ENCODE measurements at regions not wholly inside any gene's neighbourhood (a gene's known extent, or its start where the extent isn't known, plus 50 kb on each side); places are given as distances from the start of the nearest gene placed in this dataset.

DNA sequence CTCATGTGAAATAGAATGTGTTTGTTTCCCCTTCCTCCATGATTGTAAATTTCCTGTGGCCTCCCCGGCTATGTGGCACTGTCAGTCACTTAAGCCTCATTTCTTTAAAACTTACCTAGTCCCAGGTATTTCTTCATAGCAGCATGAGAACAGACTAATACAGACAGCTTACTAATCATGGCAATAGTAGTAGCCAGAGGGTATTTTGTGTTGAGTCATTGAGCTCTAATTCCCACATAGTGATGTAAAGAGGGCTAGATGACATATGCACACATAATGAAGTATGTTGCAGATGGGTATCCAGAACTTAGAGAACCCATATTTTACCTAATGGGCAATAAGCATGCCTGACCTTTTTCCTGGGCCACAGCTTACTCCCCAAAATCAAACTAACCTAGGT, 1197.2 kb downstream of the PCDH7 start:
- no peak for DNase-seq (ENCODE audit: extremely low read depth, low read depth)
- no peak overlapping the region for H3K4me3 ChIP-seq (replicated peaks; ENCODE audit: low read depth, low read length)
- TF ChIP-seq, protein P1, sequence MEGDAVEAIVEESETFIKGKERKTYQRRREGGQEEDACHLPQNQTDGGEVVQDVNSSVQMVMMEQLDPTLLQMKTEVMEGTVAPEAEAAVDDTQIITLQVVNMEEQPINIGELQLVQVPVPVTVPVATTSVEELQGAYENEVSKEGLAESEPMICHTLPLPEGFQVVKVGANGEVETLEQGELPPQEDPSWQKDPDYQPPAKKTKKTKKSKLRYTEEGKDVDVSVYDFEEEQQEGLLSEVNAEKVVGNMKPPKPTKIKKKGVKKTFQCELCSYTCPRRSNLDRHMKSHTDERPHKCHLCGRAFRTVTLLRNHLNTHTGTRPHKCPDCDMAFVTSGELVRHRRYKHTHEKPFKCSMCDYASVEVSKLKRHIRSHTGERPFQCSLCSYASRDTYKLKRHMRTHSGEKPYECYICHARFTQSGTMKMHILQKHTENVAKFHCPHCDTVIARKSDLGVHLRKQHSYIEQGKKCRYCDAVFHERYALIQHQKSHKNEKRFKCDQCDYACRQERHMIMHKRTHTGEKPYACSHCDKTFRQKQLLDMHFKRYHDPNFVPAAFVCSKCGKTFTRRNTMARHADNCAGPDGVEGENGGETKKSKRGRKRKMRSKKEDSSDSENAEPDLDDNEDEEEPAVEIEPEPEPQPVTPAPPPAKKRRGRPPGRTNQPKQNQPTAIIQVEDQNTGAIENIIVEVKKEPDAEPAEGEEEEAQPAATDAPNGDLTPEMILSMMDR (IDR thresholded peaks at IDR 0.05; ENCODE audit: low read depth, low read length, missing control alignments): no peak

GRCh38 chr4:31918891-31919290, 1198.7 kb downstream of the PCDH7 start:
- TF ChIP-seq, protein P1 (IDR thresholded peaks at IDR 0.05; ENCODE audit: low read depth, low read length, missing control alignments): no peak
- no peak for DNase-seq (ENCODE audit: extremely low read depth, low read depth)
- no peak overlapping the region for H3K4me3 ChIP-seq (replicated peaks; ENCODE audit: low read depth, low read length)

GRCh38 chr4:31923634-31924033, 1203.5 kb downstream of the PCDH7 start:
- H3K4me3 ChIP-seq (replicated peaks; ENCODE audit: low read depth, low read length): no peak overlapping the region
- TF ChIP-seq, protein P1 (IDR thresholded peaks at IDR 0.05; ENCODE audit: low read depth, low read length, missing control alignments): no peak
- no peak for DNase-seq (ENCODE audit: extremely low read depth, low read depth)

- TF ChIP-seq, protein P1 (IDR thresholded peaks at IDR 0.05; ENCODE audit: low read depth, low read length, missing control alignments): no peak
- no peak overlapping the region for H3K4me3 ChIP-seq (replicated peaks; ENCODE audit: low read depth, low read length)
- no peak for DNase-seq (ENCODE audit: extremely low read depth, low read depth)
These were observed 1209.6 kb downstream of the PCDH7 start for GRCh38 chr4:31929676-31930345.

GRCh38 chr4:31946456-31946855, 1226.3 kb downstream of the PCDH7 start:
- no peak for DNase-seq (ENCODE audit: extremely low read depth, low read depth)
- TF ChIP-seq, protein P1 (IDR thresholded peaks at IDR 0.05; ENCODE audit: low read depth, low read length, missing control alignments): no peak
- H3K4me3 ChIP-seq (replicated peaks; ENCODE audit: low read depth, low read length): no peak overlapping the region

- TF ChIP-seq, protein P1 (IDR thresholded peaks at IDR 0.05; ENCODE audit: low read depth, low read length, missing control alignments): no peak
- no peak overlapping the region for H3K4me3 ChIP-seq (replicated peaks; ENCODE audit: low read depth, low read length)
- DNase-seq (ENCODE audit: extremely low read depth, low read depth): no peak
These were observed 1226.9 kb downstream of the PCDH7 start for GRCh38 chr4:31947101-31947500.

DNA sequence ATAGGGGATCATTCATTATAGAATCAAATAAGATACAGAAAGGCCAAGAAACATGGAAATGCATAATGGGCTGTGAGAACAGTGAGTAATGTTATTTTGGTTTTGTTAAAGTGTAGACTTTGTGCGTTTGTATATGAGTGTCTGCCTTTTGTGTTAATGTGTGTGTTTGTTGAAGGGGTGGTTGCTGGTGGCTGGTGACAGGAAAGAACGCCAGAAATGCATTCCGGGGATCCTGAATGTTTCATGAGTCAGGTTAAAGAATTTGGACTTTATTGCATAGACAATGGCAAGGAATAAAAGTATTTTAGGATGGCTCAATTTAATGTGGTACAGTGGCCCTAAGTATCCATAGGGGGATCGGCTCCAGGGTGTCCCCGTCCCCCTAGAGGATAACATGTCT, 1228.9 kb downstream of the PCDH7 start:
- DNase-seq (ENCODE audit: extremely low read depth, low read depth): no peak
- TF ChIP-seq, protein P1 (IDR thresholded peaks at IDR 0.05; ENCODE audit: low read depth, low read length, missing control alignments): no peak
- no peak overlapping the region for H3K4me3 ChIP-seq (replicated peaks; ENCODE audit: low read depth, low read length)

All from HFF-Myc (cell line).